NCI-H446 (cell line): ENCODE measurements at regions not wholly inside any gene's neighbourhood (a gene's known extent, or its start where the extent isn't known, plus 50 kb on each side); places are given as distances from the start of the nearest gene placed in this dataset.

Source experiments
- DNase-seq, 2 experiments: peaks; one replicate each; lab custom pipeline; 2025; lab: John Stamatoyannopoulos, UW

DNA sequence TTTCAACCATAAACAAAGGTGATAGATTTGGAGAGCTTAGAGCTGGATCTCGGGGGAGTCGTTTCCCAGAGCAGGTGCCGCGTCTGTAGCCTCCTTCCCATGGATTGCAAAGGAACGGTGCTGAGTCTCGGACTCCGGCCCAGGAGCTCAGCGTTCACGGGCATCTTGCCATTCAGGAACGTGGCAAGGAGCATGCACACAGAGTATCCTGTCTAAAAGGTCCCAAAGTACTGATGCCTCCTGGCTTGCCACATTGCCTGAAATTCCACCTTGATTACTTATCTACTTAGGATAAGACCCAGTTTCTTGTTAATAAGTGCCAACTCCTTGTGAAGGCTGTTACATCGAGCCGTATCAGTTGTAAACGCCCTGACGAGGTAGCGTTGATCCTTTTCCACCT is 197.8 kb upstream of the MYT1L start:
- no peak for DNase-seq

DNA sequence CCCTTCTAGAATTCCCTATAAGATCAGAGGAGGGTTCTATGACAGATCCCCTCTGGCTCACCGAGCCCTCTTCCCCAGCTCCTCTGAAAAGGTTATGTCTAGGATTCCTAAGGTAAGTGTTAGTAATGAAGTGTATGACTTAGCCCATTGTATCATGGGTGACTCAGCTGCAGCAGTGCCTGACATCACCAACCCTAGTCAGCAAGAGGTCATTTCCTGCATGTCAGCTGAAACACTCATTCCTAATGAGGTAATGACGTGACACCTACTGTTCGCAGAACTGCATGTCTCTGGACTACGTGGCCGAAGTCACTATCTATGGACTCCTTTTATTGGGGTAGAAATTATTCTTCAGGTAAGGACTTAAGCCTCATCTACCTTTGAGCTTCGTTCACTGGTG is 196.1 kb upstream of the MYT1L start:
- no peak for DNase-seq

GRCh38 chr2:2524348-2524941 is 193.4 kb upstream of the MYT1L start:
- DNase-seq: peak in 1 of 2 experiments; percentile 20

- no peak for DNase-seq
These were observed 192.6 kb upstream of the MYT1L start for GRCh38 chr2:2523461-2524347.

DNA sequence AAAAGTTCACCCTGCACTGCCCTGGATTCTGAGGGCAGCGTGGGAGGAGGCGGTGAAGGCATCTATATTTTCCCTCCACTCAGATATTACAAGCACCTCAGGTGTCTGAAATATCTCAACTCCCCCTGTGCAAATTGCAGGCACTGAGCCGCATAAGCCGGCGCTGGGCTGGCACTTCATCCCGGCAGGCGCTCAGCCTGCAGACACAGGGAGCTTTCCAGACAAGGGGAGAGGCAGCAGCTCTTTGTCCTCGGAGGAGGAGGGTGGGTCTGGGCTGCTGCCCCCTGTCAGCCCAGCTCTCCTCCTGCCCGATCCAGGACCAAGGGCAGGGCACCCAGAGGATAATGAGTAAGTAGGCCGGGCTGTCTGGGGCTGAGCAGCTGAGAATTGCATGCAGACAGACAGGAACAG is 189.3 kb upstream of the MYT1L start:
- DNase-seq: no peak

GRCh38 chr2:2519381-2519780 is 188.3 kb upstream of the MYT1L start:
- no peak for DNase-seq

DNA sequence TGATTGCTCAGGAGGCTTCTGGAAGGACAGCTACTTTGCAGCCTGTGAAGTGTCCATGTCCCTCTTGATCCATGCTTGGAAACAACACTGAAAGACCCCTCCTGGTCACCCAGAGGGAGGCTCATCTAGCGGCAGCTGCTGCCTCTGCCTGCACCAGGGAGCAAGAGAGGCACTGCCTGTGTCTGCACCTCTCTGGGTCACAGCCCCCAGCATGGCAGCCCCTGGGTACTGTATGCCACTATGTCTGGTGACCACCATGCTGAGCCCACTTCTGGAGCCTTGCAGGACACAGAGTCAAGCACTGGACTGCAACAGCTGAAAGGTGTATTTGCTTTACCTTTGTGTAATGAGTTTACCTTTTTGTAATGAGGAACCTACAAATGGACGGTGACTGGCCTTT is 186.3 kb upstream of the MYT1L start:
- no peak for DNase-seq

- no peak for DNase-seq
These were observed 185.3 kb upstream of the MYT1L start for GRCh38 chr2:2516386-2516785.

DNA sequence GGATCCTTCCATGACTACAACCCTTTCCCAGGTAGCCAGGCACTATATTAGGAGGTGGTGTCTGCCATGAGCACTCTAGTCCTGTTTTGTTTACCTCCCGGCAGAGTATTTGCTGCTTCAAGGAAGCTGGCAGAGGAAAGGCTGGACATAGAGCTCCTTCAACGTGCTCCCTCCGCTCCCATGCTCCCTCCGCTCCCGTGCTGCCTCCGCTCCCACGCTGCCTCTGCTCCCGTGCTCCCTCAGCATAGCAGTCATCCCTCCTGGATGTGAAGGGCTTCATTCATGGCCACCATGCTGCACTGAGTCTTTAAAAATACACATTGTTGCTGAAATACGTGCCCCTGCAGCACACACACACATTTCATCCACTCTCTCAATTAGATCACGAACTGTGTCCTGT is 181.9 kb upstream of the MYT1L start:
- DNase-seq: no peak

DNA sequence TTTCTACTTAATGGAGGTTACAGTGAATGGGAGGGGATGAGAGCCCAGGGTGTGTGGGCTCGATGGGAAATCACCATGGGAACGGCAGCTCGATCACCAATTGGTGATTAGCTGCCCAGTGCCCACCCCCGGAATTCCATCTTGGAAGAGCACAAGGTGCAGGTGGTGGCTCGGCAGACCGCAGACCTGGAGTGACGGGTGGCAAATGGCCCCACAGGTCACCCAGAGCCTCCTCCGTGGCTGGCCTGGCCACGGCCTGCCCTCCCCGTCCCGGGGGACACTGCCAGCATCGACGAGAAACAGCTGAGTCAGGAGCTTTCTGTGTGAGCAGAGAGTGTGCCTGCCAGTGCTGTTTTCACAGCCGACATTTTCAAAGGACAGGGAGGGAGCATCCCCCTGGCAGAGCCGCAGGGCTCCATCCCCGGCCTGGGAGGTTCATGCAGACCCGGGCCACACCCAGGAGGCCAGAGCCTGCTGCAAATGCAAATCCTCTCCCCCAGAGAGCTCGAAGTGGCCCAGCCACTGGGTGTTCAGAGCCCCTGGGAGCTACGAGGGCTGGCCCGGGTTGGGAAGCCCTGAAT is 176.4 kb upstream of the MYT1L start:
- DNase-seq: no peak

DNA sequence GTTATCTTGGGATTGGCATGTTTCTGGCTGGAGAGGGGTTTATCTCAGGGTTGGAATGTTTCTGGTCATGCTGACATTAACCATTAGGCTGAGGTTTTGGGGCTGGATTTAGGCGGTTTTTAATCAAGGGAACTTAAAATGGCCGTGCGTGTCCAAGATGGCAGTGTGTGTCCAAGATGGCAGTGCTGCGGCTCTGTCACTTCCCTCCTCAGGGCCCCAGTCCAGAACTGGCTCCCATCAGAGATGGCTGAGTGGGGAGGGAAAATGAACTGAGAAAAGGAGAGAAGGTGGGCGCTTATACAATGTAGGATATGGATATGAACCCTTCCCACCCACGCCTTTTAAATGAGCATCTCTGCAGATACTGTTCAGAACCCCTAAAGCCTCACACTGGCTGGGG is 175.5 kb upstream of the MYT1L start:
- no peak for DNase-seq

- no peak for DNase-seq
These were observed 174.5 kb upstream of the MYT1L start for GRCh38 chr2:2505604-2506003.

DNA sequence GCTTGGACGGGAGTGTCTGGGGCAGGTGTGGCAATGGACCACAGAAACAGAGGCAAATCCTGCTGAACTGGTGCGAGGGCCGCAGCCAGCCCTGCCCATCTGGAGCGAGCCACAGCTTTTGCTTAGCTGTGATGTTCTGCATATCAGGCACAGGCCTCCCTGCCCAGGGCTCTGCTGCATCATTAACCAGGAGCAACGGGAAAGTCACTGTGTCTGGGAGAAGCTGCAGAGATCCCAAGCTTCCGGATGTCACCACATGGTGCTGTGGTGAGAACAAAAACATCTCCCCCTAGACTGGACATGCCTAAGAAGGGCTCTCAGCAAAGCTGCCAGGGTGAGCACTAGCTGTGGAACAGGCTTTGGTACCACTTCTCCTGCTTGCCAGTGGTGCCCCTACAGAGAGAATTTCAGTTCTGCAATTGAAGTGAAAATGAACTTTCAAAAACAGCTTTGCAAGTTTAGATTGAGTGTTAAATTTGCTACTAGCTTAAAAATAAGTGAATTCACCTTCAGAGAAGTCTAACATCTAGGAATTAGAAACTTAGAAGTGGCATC is 172.9 kb upstream of the MYT1L start:
- DNase-seq: no peak

DNA sequence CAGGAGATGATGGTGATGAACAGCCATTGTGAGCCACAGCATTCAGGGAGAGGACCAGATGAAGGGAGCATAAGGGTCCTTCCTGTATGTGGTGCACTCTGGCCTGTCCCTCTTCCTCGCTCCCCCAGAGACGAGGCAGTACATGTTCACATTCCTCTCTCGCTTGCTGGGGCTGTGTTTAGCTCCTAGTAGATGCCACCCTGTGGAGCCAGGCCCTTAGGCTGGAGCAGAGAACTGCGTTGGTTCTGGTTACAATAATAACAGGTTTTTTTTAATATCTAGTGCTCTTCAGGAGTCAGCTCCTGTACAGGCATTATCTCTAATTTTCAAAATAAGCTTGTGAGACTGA is 171.1 kb upstream of the MYT1L start:
- no peak for DNase-seq

- no peak for DNase-seq
These were observed 170.6 kb upstream of the MYT1L start for GRCh38 chr2:2501454-2502200.

GRCh38 chr2:2495606-2496005 is 164.5 kb upstream of the MYT1L start:
- no peak for DNase-seq

- no peak for DNase-seq
These were observed 162.4 kb upstream of the MYT1L start for GRCh38 chr2:2493496-2493895.

- DNase-seq: no peak
These were observed 161.7 kb upstream of the MYT1L start for GRCh38 chr2:2492800-2493199.

DNA sequence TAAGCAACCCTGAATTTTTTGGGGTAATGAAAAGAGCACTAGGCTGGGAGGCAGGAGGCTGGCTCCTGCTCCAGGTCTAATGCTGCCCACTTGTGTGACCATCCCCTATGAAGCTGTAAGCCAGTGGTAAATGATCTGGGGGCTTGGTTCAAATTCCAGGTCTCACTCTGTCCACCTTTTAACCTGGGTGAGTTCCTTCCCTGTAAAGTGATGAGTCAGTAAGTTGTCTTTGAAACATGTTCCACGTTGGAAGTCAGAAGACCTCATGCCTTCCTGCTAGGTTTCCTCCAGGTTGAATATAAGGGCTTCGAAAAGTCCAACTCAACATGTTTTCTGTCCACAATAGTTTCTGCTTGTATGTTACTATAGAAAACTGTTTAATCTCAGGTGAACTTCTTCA is 160.9 kb upstream of the MYT1L start:
- DNase-seq: no peak

GRCh38 chr2:2484301-2484700 is 153.2 kb upstream of the MYT1L start:
- peak; percentile 4 to 42 for DNase-seq

DNA sequence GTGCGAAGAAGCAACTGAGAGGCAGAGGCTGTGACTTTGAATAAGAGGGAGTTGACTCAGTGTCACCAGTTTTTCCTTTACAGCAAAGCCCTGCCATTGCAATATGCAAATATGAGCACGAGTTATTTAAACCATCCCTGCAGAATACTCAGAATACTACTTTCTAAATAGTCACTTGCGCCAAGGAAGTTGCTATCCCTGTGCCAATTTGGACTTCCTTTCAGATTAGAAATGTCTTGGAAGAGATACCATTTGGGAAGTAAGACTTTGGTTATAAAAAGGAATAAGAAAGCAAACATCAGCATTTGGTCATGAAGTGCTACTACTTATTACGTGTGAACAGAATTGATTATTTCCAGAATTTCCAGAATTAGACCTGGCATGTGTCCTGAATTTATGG is 151.8 kb upstream of the MYT1L start:
- no peak for DNase-seq

DNA sequence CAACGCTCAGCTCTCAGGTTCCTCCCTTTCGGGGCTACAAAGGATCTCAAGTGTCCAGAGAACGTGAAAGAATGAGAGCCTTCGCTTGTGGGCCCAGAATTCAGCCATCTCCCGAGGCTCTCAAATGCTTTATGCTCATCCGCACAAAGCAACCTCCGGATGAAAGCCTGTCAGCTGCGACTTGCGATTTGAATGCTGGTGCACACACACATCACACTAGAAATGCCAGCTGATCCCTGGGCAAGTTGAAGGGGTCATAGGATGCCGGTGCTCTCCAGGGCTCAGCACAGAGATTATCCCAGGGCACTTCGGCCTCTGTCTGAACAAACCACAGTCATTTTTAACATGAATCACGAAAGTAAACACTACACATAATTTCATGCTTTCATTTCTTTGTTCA is 141.8 kb upstream of the MYT1L start:
- DNase-seq: no peak
